Mammary epithelial cell (primary cell): ENCODE measurements at regions not wholly inside any gene's neighbourhood (a gene's known extent, or its start where the extent isn't known, plus 50 kb on each side); places are given as distances from the start of the nearest gene placed in this dataset.

Source experiments
- CTCF ChIP-seq, 2 donors: IDR thresholded peaks in 1 of 2; conservative IDR thresholded peaks in 1 of 2; 2 replicates each; pipeline ENCODE4 v1.5.1; 2011 to 2012; ENCODE audit warnings: inconsistent platforms in 2 of 2, low read length in 2 of 2, mild to moderate bottlenecking in 2 of 2, control low read depth in 1 of 2, low read depth in 1 of 2; ENCODE audit not compliant: insufficient read depth in 1 of 2; ENCODE audit errors: extremely low read depth in 1 of 2
- EZH2 ChIP-seq: IDR thresholded peaks from 2 replicates; pipeline ENCODE4 v1.6.1; 2012; ENCODE audit warnings: low read length, inconsistent platforms, borderline replicate concordance

- TF ChIP-seq EZH2 (no peak), CTCF (conservative IDR thresholded peaks at IDR 0.05 in 1 of 2, IDR thresholded peaks at IDR 0.05 in 1 of 2; ENCODE audit: extremely low read depth in 1 of 2, insufficient read depth in 1 of 2, low read depth in 1 of 2, low read length in 2 of 2) (no peak)
These were observed 293.5 kb upstream of the FERMT1 start for GRCh38 chr20:6416371-6416770.
